Mesenchymal stem cell (in vitro differentiated cells and primary cell): ENCODE measurements at regions not wholly inside any gene's neighbourhood (a gene's known extent, or its start where the extent isn't known, plus 50 kb on each side); places are given as distances from the start of the nearest gene placed in this dataset.

Source experiments
- DNase-seq: peaks from one replicate; pipeline ENCODE4 v3.0.0-alpha.2; 2013
- H2AFZ ChIP-seq: one replicate; pipeline ENCODE4 v1.6.1; 2013; ENCODE audit warnings: low read depth, mild to moderate bottlenecking, control low read depth, inconsistent platforms, low read length, moderate library complexity
- H2AK5ac ChIP-seq: 2 replicates; pipeline ENCODE4 v1.6.1; 2013; ENCODE audit warnings: low read length, moderate library complexity, mild to moderate bottlenecking, inconsistent platforms; ENCODE audit not compliant: severe bottlenecking
- H2BK120ac ChIP-seq: one replicate; pipeline ENCODE4 v1.6.1; 2013; ENCODE audit warnings: low read depth, mild to moderate bottlenecking, inconsistent platforms, low read length, moderate library complexity
- H2BK12ac ChIP-seq, 2 experiments: one replicate each; pipeline ENCODE4 v1.6.1; 2013; ENCODE audit warnings: inconsistent platforms in 2 of 2, low read length in 2 of 2, mild to moderate bottlenecking in 2 of 2, moderate library complexity in 2 of 2, control low read depth in 1 of 2
- H2BK15ac ChIP-seq: one replicate; pipeline ENCODE4 v1.6.1; 2013; ENCODE audit warnings: mild to moderate bottlenecking, low read depth, inconsistent platforms; ENCODE audit not compliant: poor library complexity, severe bottlenecking
- H2BK5ac ChIP-seq: 2 replicates; pipeline ENCODE4 v1.6.1; 2013; ENCODE audit warnings: low read depth, mild to moderate bottlenecking, low read length, control low read depth, inconsistent platforms; ENCODE audit not compliant: poor library complexity, severe bottlenecking
- H3K14ac ChIP-seq, 2 experiments: one replicate each; pipeline ENCODE4 v1.6.1; 2013; ENCODE audit warnings: inconsistent platforms in 2 of 2, low read length in 2 of 2, control low read depth in 1 of 2, mild to moderate bottlenecking in 1 of 2, moderate library complexity in 1 of 2
- H3K18ac ChIP-seq, 2 experiments: one replicate each; pipeline ENCODE4 v1.6.1; 2013; ENCODE audit warnings: inconsistent platforms in 2 of 2, low read length in 2 of 2, control low read depth in 1 of 2, low read depth in 1 of 2, mild to moderate bottlenecking in 1 of 2
- H3K23ac ChIP-seq, 2 experiments: one replicate each; pipeline ENCODE4 v1.6.1; 2013; ENCODE audit warnings: inconsistent platforms in 2 of 2, low read length in 2 of 2, mild to moderate bottlenecking in 2 of 2, moderate library complexity in 2 of 2, control low read depth in 1 of 2
- H3K27ac ChIP-seq: 2 replicates; pipeline ENCODE4 v1.5.1; 2013; ENCODE audit warnings: mild to moderate bottlenecking, moderate library complexity, low read length, control low read depth, inconsistent platforms; ENCODE audit not compliant: poor library complexity, severe bottlenecking
- H3K27me3 ChIP-seq, 2 experiments: 2 replicates each; pipeline versions ENCODE4 v1.6.1 to v1.7.0; 2013; ENCODE audit warnings: low read length in 2 of 2, mild to moderate bottlenecking in 2 of 2, moderate library complexity in 2 of 2, control low read depth in 1 of 2, inconsistent platforms in 1 of 2; ENCODE audit not compliant: control insufficient read depth in 1 of 2, insufficient read depth in 1 of 2
- H3K36me3 ChIP-seq, 2 experiments: 2 replicates each; pipeline versions ENCODE4 v1.6.1 to v1.7.0; 2013; ENCODE audit warnings: low read length in 2 of 2, control low read depth in 1 of 2, inconsistent platforms in 1 of 2, low read depth in 1 of 2, mild to moderate bottlenecking in 1 of 2; ENCODE audit not compliant: insufficient read depth in 2 of 2, control insufficient read depth in 1 of 2
- H3K4ac ChIP-seq, 2 experiments: one replicate each; pipeline ENCODE4 v1.6.1; 2013; ENCODE audit warnings: inconsistent platforms in 2 of 2, low read length in 2 of 2, mild to moderate bottlenecking in 2 of 2, moderate library complexity in 2 of 2, control low read depth in 1 of 2, low read depth in 1 of 2
- H3K4me1 ChIP-seq: 2 replicates; pipeline ENCODE4 v1.6.1; 2013; ENCODE audit warnings: low read depth, low read length, control low read depth; ENCODE audit not compliant: control insufficient read depth, insufficient read depth
- H3K4me2 ChIP-seq: 2 replicates; pipeline ENCODE4 v1.6.1; 2013; ENCODE audit warnings: low read length, mild to moderate bottlenecking, inconsistent platforms; ENCODE audit not compliant: poor library complexity, severe bottlenecking
- H3K4me3 ChIP-seq, 2 experiments: 2 replicates each; pipeline versions ENCODE4 v1.5.1 to v1.7.0; 2013; ENCODE audit warnings: low read length in 2 of 2, mild to moderate bottlenecking in 2 of 2, control low read depth in 1 of 2, low read depth in 1 of 2; ENCODE audit not compliant: insufficient read depth in 1 of 2
- H3K79me1 ChIP-seq: replicated peaks from 2 replicates; pipeline ENCODE4 v1.6.1; 2013; ENCODE audit warnings: mild to moderate bottlenecking, control low read depth, low read length, inconsistent platforms; ENCODE audit not compliant: poor library complexity, severe bottlenecking
- H3K9ac ChIP-seq: 2 replicates; pipeline ENCODE4 v1.7.0; 2013; ENCODE audit warnings: mild to moderate bottlenecking, low read length, moderate library complexity
- H3K9me3 ChIP-seq: 2 replicates; pipeline ENCODE4 v1.7.0; 2013; ENCODE audit warnings: mild to moderate bottlenecking, low read length; ENCODE audit not compliant: control insufficient read depth
- H4K8ac ChIP-seq: one replicate; pipeline ENCODE4 v1.6.1; 2013; ENCODE audit warnings: inconsistent platforms, mild to moderate bottlenecking, low read length, moderate library complexity
- H4K91ac ChIP-seq: one replicate; pipeline ENCODE4 v1.6.1; 2013; ENCODE audit warnings: mild to moderate bottlenecking, low read length, inconsistent platforms
- WGBS: methylation state at CpG from one replicate; pipeline ENCODE4 v1.1.7; 2013; ENCODE audit warnings: mixed read lengths; 5-methylcytosine and 5-hydroxymethylcytosine counted together

DNA sequence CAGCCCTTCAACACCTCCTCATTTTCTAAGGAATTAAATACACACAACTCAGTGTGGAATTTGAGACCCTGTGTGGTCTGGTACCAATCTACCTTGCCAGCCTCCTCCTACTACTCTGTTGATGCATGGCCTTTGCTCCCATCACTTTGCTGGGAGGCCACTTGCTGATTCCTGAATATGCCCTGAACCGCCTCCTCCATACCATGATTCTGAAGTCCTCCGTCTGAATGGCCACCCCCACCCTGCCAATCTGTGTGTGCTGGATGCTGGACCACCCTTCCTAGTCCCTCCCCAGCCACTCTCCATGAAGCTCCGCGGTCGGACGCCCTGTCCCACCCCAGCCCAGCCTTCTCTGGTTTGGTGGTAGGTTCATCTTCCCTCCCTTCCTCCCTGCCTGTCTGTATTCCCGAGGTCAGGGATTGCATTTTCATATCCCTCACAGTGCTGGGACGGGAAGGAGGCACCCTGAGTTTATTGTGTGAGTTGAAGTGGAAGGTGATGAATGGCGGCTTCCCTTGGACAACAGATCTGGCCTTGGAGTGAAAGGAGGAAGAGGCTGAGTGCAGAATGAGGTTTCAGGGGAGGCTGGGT is 138.3 kb downstream of the CDC5L start:
- 95% methylated on average over 8 of the region's 9 CpGs for WGBS
- Histone ChIP-seq H2BK5ac (no peak overlapping the region), H3K4me3 (no peak overlapping the region), H4K8ac (no peak overlapping the region), H4K91ac (no peak overlapping the region), H3K79me1 (no peaks in the 10 kb centered on the region), H3K4ac (no peak overlapping the region), H3K27me3 (peaks cover 7 to 23% of the 10 kb centered on the region in 2 experiments), H3K9me3 (peaks cover 12% of the 10 kb centered on the region), H2BK15ac (no peak overlapping the region), H3K36me3 (no peaks in the 10 kb centered on the region), H2AFZ (no peak overlapping the region), H3K18ac (no peak overlapping the region), H2AK5ac (no peak overlapping the region), H2BK12ac (no peak overlapping the region), H3K4me2 (no peak overlapping the region), H3K4me1 (no peaks in the 10 kb centered on the region), H3K23ac (no peak overlapping the region), H3K9ac (no peak overlapping the region), H3K14ac (no peak overlapping the region), H2BK120ac (no peak overlapping the region), H3K27ac (no peak overlapping the region)
- no peak for DNase-seq

DNA sequence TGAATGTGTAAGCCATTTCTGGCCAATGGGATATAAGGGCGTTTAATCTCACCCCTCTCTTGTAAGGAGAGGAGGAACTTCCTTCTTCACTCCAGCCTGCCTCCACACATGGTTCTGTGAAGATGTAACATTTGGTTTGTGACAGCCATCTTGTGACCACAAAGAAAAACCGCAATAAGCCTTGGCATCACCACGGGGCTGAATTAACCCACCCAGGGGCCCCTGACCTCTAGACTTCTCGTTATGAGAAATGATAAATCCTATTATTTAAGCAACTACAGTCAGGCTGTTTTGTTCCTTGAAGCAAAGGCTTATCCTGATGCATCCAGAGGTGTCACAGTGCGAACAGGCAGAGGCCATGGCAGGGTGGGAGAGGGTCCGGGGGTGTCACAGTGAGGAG is 139.7 kb downstream of the CDC5L start:
- no peak overlapping the region for H3K4me2 ChIP-seq
- H3K14ac ChIP-seq = peak overlapping the region in 1 of 2 experiments; percentile 18
- H3K79me1 ChIP-seq = no peaks in the 10 kb centered on the region
- no peak overlapping the region for H4K8ac ChIP-seq
- H3K4me1 ChIP-seq = no peaks in the 10 kb centered on the region
- no peak overlapping the region for H3K9ac ChIP-seq
- H2BK120ac ChIP-seq = no peak overlapping the region
- DNase-seq = no peak
- H2BK15ac ChIP-seq = no peak overlapping the region
- no peak overlapping the region for H2AK5ac ChIP-seq
- no peak overlapping the region for H2BK5ac ChIP-seq
- H2AFZ ChIP-seq = no peak overlapping the region
- no peak overlapping the region for H3K4ac ChIP-seq
- H3K36me3 ChIP-seq = no peaks in the 10 kb centered on the region
- peaks cover 12% of the 10 kb centered on the region for H3K9me3 ChIP-seq
- H4K91ac ChIP-seq = no peak overlapping the region
- 87% methylated on average over 5 of the region's 6 CpGs for WGBS
- H3K27ac ChIP-seq = no peak overlapping the region
- no peak overlapping the region for H3K23ac ChIP-seq
- H3K18ac ChIP-seq = no peak overlapping the region
- H3K4me3 ChIP-seq = no peak overlapping the region
- peaks cover 7 to 35% of the 10 kb centered on the region in 2 experiments for H3K27me3 ChIP-seq
- no peak overlapping the region for H2BK12ac ChIP-seq

DNA sequence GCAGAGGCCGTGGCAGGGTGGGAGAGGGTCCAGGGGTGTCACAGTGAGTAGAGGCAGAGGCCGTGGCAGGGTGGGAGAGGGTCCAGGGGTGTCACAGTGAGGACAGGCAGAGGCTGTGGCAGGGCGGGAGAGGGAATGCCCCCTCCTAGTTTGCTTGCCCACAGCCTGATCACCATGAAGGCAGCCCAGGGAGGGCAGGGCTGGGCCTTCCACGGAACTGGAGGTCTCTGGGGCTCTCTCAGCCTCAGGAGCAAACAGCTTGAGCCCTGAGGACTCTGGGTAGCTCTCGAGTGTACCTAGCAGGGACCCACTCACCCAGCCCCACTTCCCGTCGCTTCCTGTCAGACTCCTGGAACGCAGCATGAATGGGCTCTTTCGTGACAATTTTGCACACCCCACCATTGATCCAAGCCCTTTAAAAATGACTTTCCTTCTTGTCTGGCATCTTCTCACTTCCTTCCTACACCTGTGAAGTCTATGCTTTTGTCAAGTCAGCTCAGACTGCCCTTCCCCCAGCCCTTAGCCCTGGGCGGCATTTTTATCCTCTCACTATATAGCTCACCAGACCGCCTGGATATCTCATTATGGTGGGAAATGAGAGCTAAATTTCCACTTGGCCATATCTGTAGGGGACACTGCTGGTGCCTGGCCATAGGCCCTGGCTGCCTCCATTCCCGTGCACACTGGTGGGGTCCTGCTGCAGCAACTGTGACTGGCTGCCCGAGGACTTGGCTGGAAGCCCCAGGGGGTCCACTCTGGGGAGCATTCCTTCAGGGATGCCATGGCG is 140.3 kb downstream of the CDC5L start:
- Histone ChIP-seq H4K8ac (no peak overlapping the region), H3K18ac (no peak overlapping the region), H3K79me1 (no peaks in the 10 kb centered on the region), H3K4ac (no peak overlapping the region), H3K9me3 (peaks cover 10% of the 10 kb centered on the region), H2AFZ (no peak overlapping the region), H3K4me3 (no peak overlapping the region), H3K27ac (no peak overlapping the region), H3K23ac (no peak overlapping the region), H3K9ac (no peak overlapping the region), H3K4me1 (no peaks in the 10 kb centered on the region), H3K27me3 (peaks cover 7 to 41% of the 10 kb centered on the region in 2 experiments), H3K4me2 (no peak overlapping the region), H3K36me3 (no peaks in the 10 kb centered on the region), H2BK5ac (no peak overlapping the region), H2BK120ac (no peak overlapping the region), H3K14ac (peak overlapping the region in 1 of 2 experiments; percentile 18), H4K91ac (no peak overlapping the region), H2BK12ac (no peak overlapping the region), H2AK5ac (no peak overlapping the region), H2BK15ac (no peak overlapping the region)
- WGBS = 77% methylated on average over 12 of the region's 14 CpGs
- DNase-seq = no peak

DNA sequence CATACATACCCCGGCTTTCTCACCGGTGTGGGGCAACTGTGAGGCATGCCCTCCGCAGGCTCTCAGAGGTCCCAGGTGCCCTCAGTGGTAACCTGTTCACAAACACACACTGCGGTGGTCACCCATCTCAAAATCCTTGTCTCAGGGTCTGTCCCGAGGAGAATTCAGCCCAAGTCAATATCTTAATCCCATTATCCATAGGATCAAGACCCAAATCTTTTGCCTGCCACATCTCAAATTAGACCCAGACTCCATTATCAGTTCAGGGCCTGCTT is 140.8 kb downstream of the CDC5L start:
- H2AFZ ChIP-seq = no peak overlapping the region
- no peak overlapping the region for H2BK120ac ChIP-seq
- peaks cover 7 to 46% of the 10 kb centered on the region in 2 experiments for H3K27me3 ChIP-seq
- peaks cover 8% of the 10 kb centered on the region for H3K9me3 ChIP-seq
- H3K23ac ChIP-seq = no peak overlapping the region
- no peak overlapping the region for H3K4me2 ChIP-seq
- no peak overlapping the region for H3K18ac ChIP-seq
- H3K14ac ChIP-seq = no peak overlapping the region
- no peak overlapping the region for H3K4ac ChIP-seq
- H3K79me1 ChIP-seq = no peaks in the 10 kb centered on the region
- no peak overlapping the region for H2AK5ac ChIP-seq
- H2BK12ac ChIP-seq = no peak overlapping the region
- H2BK15ac ChIP-seq = no peak overlapping the region
- 84% methylated on average over 5 of the region's 5 CpGs for WGBS
- no peak for DNase-seq
- H3K9ac ChIP-seq = no peak overlapping the region
- no peak overlapping the region for H4K91ac ChIP-seq
- H3K36me3 ChIP-seq = no peaks in the 10 kb centered on the region
- H3K4me1 ChIP-seq = no peaks in the 10 kb centered on the region
- no peak overlapping the region for H3K27ac ChIP-seq
- H2BK5ac ChIP-seq = no peak overlapping the region
- no peak overlapping the region for H4K8ac ChIP-seq
- no peak overlapping the region for H3K4me3 ChIP-seq
